HG02642 (cell line): ENCODE measurements at regions not wholly inside any gene's neighbourhood (a gene's known extent, or its start where the extent isn't known, plus 50 kb on each side); places are given as distances from the start of the nearest gene placed in this dataset.
"Not testable (repeated sequence)": the region's sequence is repeated elsewhere in the genome, so short reads cannot be mapped to it uniquely, and the experiment has no call there.

ENCODE experiments used
- ATAC-seq: cut with Tn5 transposase; IDR thresholded peaks from one replicate; pipeline ENCODE4 v1.9.1; 2021; ENCODE audit warnings: mild to moderate bottlenecking; ENCODE audit not compliant: unreplicated experiment, poor library complexity

DNA sequence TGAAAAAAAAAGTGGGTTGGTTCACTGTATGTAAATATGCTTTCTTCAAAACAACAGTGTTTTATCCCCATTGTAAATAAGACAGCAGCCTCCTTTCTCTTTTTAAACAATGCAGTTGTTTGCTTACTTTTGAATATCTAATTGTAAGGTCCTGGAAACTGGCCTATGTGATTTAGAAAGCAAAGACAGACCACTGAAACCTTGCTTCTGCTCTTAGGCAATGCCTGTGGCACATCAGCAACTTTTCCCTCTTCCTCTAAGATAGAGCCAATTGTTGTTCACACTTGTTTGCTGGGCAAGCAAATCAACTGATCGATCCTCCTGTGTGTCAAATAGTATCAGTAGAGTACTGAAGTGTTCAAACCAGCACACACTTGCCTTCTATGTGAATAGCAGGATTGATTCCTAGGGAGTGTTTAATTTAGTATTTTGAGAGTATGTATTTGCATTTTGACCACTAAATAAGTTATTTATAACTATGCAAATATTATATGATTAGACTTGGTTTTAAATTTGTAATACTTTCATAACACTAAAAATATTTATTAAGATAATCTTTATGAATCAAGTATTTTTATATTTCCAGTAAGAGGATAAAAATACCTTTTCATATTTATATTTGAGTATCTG lies 55.4 kb upstream of the GRPR start:
- peak; percentile 67 for ATAC-seq

- no peak for ATAC-seq
These were observed 59.4 kb upstream of the GRPR start for GRCh38 chrX:16063921-16064320.

DNA sequence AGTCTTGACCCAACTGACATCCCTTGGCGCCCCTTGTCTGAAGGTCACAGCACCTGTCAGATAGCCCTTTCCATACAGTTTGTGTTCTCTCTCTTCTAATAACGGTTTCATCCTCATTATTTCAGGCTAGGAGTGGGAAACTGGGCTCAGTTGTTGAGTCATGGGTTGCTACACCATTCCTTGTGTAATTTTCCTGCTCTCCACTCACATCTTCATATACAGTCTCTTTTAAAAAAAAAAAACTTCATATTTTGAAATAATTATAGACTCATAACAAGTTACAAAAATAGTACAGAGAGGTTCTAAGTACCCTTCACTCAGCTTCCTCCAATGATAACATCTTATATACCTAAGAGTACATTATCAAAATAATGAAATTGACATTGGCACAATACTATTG lies 60.2 kb upstream of the GRPR start:
- ATAC-seq = no peak

DNA sequence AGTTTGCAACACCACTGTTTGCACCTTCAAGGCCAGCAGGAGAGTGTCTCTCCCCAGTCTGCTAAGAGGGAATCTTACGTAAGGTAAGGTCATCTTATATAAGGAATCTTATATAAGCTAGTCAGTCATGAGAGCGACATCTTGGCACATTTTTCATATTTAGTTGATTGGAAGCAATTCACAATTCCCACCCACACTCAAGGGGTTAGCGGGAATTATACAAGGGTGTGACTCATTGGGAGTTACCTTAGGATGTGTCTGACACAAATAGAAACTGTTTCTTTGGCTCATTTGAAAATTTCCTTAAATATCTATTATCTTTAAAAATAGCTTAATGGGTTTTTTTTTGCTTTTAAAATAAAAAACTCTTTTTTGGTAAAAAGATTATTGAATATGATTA lies 62.1 kb upstream of the GRPR start:
- ATAC-seq = no peak

DNA sequence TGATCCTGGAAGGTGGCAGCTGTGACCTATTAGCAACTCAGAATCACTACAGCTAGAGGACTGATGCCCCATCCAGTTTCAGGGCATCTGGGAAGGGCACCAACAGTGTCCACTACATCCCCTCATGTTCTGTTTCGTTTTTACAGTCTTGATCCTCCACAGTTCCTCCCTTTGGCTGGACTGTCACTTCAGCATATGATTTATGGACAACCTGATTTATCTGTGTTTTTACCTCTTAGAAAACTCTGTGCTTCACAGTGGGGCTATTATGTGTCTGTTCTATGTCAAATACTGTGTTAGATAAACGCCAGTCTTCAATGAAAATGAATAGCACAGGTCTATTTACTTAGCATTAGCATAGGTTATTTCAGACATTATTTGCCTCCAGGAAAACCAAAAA lies 63.1 kb upstream of the GRPR start:
- no peak for ATAC-seq

- ATAC-seq = not testable (repeated sequence)
These were observed 74.2 kb upstream of the GRPR start for GRCh38 chrX:16049126-16049525.

DNA sequence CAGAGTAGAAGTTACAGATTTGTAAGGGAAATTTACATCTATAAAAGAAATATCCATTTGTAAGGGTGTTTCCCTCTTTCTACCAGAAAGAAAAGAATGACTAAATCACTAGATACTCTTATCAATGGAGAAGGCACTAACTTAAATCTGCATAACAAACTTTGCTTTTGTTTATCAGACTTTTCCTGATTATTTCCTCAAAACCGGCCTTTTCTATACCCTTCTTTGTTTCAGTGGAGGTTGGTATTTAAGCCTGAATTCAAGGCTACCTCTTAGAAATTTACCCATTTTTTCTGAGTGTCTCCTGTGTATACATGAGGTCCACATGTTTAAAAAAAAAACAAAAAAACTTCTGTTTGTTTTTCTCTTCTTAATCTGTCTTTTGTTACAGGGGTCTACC lies 80.4 kb upstream of the GRPR start:
- no peak for ATAC-seq

DNA sequence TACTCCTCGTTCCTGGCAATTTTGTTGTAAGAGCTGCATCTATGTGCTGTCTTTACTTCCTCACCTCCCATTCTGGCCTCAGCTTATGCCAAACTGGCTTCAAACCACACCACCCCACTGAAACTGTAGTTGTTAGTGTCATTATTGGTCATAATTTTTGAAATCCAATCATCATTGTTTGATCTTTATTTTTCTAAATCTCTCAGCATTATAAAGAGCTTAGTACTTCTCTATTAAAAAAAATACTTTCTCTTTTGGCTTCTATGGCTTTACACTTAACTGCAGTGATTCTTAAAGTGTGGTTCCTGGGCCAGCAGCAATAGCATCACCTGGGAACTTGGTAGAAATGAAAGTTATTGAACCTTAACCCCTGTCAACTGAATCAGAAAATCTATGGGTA lies 83.5 kb upstream of the GRPR start:
- ATAC-seq = no peak

DNA sequence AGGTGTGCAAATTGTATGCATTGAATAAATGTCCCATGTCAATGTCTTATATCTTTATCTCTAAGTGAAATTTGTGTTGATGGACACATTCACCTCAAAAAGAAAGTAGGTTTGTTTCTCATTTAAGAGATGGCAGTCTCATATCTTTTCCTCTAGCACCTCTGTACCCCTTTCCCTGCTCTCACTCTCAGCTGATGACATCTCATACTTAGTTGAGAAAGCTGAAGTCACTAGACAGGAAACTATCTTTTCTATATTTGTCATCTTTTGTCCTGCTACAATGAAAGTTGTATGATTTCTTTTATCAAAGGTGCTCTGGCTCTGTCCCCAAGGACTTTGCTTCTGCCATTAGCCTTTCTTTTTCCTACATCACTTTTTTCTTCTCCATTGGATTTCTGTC lies 84.0 kb upstream of the GRPR start:
- ATAC-seq = no peak

- no peak for ATAC-seq
These were observed 90.0 kb upstream of the GRPR start for GRCh38 chrX:16033331-16033730.

GRCh38 chrX:16028576-16028975 lies 94.8 kb upstream of the GRPR start:
- ATAC-seq = no peak

- peak; percentile 94 for ATAC-seq
These were observed 99.3 kb upstream of the GRPR start for GRCh38 chrX:16023790-16024734.

DNA sequence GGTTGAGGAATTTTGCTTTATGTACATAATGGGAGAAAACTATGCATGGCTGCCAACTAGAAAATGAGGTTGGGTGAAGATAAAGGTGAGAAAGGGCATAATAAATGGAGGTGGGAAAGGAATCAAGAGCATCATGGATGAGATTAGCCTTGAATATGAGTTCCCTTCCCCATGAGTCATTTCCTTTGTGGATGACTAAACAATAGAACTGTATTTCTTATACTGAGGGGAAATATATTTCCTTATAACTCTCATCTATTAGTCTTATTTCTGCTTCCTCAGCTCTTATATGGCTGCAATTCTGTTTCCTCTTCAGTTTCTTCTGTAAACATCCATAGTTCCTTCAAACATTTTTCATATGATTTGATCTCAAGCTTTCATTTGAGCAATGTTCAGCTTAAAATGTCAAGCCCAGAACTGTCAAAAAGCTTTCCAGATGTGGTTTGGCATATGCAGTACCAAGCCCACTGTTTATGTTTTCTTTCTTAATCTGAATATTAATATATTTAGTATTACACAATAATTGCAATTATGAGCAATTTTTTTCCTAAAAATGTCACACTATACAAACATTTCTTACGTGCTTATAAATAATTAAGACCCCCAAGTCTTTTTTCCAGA lies 100.7 kb upstream of the GRPR start:
- ATAC-seq = no peak

DNA sequence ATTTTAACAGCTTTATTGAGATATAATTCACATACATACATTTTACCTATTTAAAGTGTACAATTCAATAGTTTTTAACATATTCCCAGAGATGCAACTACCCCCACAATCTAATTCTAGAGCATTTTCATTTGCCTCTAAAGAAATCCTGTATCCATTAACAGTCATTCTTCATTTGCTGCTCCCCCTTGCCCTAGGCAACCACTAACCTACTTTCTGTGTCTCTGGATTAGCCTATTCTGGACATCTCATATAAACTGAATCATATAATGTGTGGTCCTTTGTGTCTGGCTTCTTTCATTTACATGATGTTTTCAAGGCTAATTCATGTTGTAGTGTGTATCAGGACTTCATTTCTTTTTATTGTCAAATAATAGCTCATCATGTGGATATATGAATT lies 105.1 kb upstream of the GRPR start:
- no peak for ATAC-seq

- no peak for ATAC-seq
These were observed 109.2 kb upstream of the GRPR start for GRCh38 chrX:16014171-16014570.

DNA sequence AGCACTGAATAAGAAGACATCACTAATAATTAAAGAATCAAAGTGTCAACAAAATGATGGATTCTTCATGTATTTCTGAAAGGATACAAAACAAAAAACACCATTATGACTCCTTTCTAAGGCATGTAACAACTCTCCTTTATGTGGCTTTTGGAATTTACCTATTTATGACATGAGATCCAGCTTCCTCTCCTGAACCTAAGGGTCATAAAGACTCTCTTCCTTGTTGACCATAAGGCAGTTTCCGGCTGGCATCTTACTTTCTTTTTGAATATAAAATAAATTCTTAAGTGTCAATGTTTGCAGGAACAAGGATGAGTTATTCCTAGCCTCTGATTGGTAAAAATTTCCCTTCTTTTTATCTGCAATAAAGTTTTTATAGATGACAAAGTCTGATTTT lies 111.1 kb upstream of the GRPR start:
- no peak for ATAC-seq

GRCh38 chrX:16005917-16006316 lies 117.4 kb upstream of the GRPR start:
- ATAC-seq = no peak

DNA sequence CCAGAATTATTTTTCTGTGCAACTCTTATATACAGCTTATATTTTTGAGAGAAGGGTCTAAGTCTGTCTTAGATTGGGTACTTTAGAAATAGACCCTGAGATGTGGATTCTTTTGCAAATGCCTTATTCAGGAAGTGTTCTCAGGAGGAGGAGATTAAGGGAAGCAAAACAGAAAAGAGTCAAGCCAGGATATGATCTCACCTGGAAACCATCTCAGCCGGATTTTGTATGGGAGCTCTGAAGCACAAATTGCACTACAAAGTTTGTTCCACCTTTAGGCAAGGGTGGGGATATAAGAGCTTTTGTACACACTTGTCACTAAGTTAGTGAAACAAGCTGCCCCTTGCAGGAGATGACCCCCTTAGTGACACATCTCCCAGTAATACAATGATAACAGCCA lies 121.2 kb upstream of the GRPR start:
- ATAC-seq = no peak

DNA sequence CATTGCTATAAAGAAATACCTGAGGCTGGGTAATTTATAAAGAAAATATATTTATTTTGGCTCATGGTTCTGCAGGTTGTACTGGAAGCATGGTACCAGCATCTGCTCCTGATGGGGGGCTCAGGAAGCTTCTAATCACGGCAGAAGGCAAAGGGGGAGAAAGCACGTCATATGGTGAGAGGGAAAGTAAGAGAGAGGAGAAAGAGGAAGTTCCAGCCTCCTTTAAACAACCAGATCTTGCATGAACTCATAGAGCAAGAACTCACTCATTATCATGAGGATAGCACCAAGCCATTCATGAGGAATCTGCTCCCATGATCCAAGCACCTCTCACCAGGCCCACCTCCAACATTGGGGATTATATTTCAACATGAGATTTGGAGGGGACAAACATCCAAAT lies 125.0 kb upstream of the GRPR start:
- no peak for ATAC-seq

DNA sequence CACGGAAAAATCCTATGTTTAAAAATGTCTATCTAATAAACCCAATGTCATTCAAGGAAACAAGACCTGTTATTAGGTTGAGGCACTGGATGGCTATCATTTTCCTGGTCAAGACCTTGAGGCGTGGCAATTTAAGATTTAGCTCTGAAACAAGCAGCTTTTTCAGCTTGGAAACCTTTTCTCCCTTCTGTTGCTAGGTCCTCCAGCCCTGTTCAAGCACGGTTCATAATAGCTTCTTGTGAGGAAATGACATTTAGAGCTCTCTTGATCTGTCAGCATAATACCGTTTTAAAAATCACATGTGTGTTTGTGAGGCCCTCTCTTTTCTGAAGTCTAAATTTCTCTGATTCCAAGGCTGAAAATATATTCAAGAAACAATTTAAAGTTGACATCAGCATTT lies 133.6 kb upstream of the GRPR start:
- ATAC-seq = no peak
